HCT116 (cell line): ENCODE measurements at regions not wholly inside any gene's neighbourhood (a gene's known extent, or its start where the extent isn't known, plus 50 kb on each side); places are given as distances from the start of the nearest gene placed in this dataset.

Experiments
- ATAC-seq: fragments of 200-7000 bp; cut with Tn5 transposase; 2 replicates; pipeline ENCODE4 v1.9.1; 2020; ENCODE audit warnings: mild to moderate bottlenecking, moderate library complexity
- BruUV-seq: library from RNA; stranded (reverse); fragments of 400-500 nt; replicated peaks from 2 replicates; lab custom pipeline; 2021; lab: Mats Ljungman, UMichigan
- CTCF ChIA-PET: fragments of 300-600 bp; sonication (Branson Sonifier 250); formaldehyde crosslinking; loops from one replicate; lab custom pipeline; 2021; ENCODE audit warnings: antibody characterized with exemption; lab: Charles Lee
- POLR2A ChIA-PET: fragments of 300-600, 350-600 bp; sonication (Branson Sonifier 250); formaldehyde crosslinking; loops from one replicate; lab custom pipeline; 2021; ENCODE audit warnings: antibody characterized with exemption; lab: Charles Lee
- RAD21 ChIA-PET, 2 experiments: fragments of 300-600 bp; sonication (Branson Sonifier 250); formaldehyde crosslinking; loops; one replicate each; lab custom pipeline; 2023; ENCODE audit warnings: low total read pairs in 2 of 2; ENCODE audit not compliant: uncharacterized antibody in 2 of 2, unreplicated experiment in 2 of 2, low non-redundant PET in 1 of 2; lab: Charles Lee
- DNase-seq: peaks from one replicate; pipeline ENCODE4 v3.0.0-alpha.2; 2010; ENCODE audit warnings: low read depth, low spot score
- H2AFZ ChIP-seq: fragments of 200-600 bp; shearing (Covaris generic), sonication (generic); 2 replicates; pipeline ENCODE4 v1.6.1; 2017; ENCODE audit warnings: low read depth, mixed run types, mixed read lengths, antibody characterized with exemption, low read length; ENCODE audit not compliant: poor library complexity, severe bottlenecking
- H3K27ac ChIP-seq: 2 replicates; pipeline ENCODE4 v1.5.1; 2012; ENCODE audit warnings: low read depth, low read length
- H3K27me3 ChIP-seq: fragments of 200-600 bp; sonication (generic); 2 replicates; pipeline ENCODE4 v1.6.1; 2016; ENCODE audit warnings: mixed run types, low read length, mixed read lengths; ENCODE audit not compliant: insufficient read depth
- H3K36me3 ChIP-seq, 2 experiments: fragments of 200-500 bp in 1 of 2; fragments of 200-600 bp in 1 of 2; sonication (Bioruptor generic) in 1 of 2; sonication (generic) in 1 of 2; 2 replicates each; pipeline versions ENCODE4 v1.5.1 to v1.6.1; 2014 to 2016; ENCODE audit warnings: low read length in 2 of 2, inconsistent platforms in 1 of 2, mixed read lengths in 1 of 2, mixed run types in 1 of 2; ENCODE audit not compliant: insufficient read depth in 2 of 2, control insufficient read depth in 1 of 2
- H3K4me1 ChIP-seq, 2 experiments: fragments of 200-600 bp in 1 of 2; sonication (generic) in 1 of 2; 2 replicates each; pipeline versions ENCODE4 v1.5.1 to v1.6.1; 2012 to 2017; ENCODE audit warnings: low read length in 2 of 2, inconsistent platforms in 1 of 2, mild to moderate bottlenecking in 1 of 2, mixed read lengths in 1 of 2, mixed run types in 1 of 2, moderate library complexity in 1 of 2; ENCODE audit not compliant: insufficient read depth in 2 of 2, control insufficient read depth in 1 of 2
- H3K4me2 ChIP-seq: fragments of 200-600 bp; sonication (generic); 2 replicates; pipeline ENCODE4 v1.6.1; 2017; ENCODE audit warnings: mixed run types, low read length, mixed read lengths
- H3K4me3 ChIP-seq, 2 experiments: fragments of 200-600 bp in 1 of 2; sonication (generic) in 1 of 2; replicated peaks in 1 of 2; 2 replicates each; pipeline ENCODE4 v1.5.1; 2011 to 2016; ENCODE audit warnings: low read length in 2 of 2, control low read depth in 1 of 2, low read depth in 1 of 2, mild to moderate bottlenecking in 1 of 2, mixed read lengths in 1 of 2, mixed run types in 1 of 2
- H3K79me2 ChIP-seq: fragments of 200-600 bp; sonication (generic); 2 replicates; pipeline ENCODE4 v1.6.1; 2017; ENCODE audit warnings: mild to moderate bottlenecking, mixed run types, low read length, moderate library complexity, mixed read lengths; ENCODE audit not compliant: insufficient read depth
- H3K9ac ChIP-seq: fragments of 200-600 bp; sonication (generic); 2 replicates; pipeline ENCODE4 v1.6.1; 2016; ENCODE audit warnings: low read length, mixed read lengths
- H3K9me2 ChIP-seq: fragments of 200-600 bp; sonication (generic), shearing (Covaris generic); 2 replicates; pipeline ENCODE4 v1.6.1; 2017; ENCODE audit warnings: mixed run types, mild to moderate bottlenecking, moderate library complexity; ENCODE audit not compliant: insufficient read depth
- H3K9me3 ChIP-seq, 2 experiments: fragments of 200-500 bp in 1 of 2; fragments of 200-600 bp in 1 of 2; sonication (Bioruptor generic) in 1 of 2; sonication (generic) in 1 of 2; 2 replicates each; pipeline ENCODE4 v1.6.1; 2014 to 2017; ENCODE audit warnings: low read length in 2 of 2, mixed read lengths in 2 of 2, inconsistent platforms in 1 of 2, low read depth in 1 of 2, mild to moderate bottlenecking in 1 of 2, mixed run types in 1 of 2, moderate library complexity in 1 of 2; ENCODE audit not compliant: control insufficient read depth in 1 of 2, insufficient read depth in 1 of 2
- H4K20me1 ChIP-seq: fragments of 200-600 bp; sonication (generic), shearing (Covaris generic); 2 replicates; pipeline ENCODE4 v1.6.1; 2017; ENCODE audit warnings: mixed run types, mild to moderate bottlenecking, moderate library complexity; ENCODE audit not compliant: insufficient read depth
- CBX3 ChIP-seq: IDR thresholded peaks from 2 replicates; pipeline ENCODE4 v1.6.1; 2012; ENCODE audit warnings: low read depth
- CEBPB ChIP-seq: IDR thresholded peaks from 2 replicates; pipeline ENCODE4 v1.6.1; 2012; ENCODE audit warnings: low read depth
- CTCF ChIP-seq, 3 experiments: fragments of 200-600 bp in 1 of 3; sonication (generic) in 1 of 3; IDR thresholded peaks in 2 of 3; conservative IDR thresholded peaks in 1 of 3; 2 replicates each; pipeline ENCODE4 v1.5.1; 2012 to 2017; ENCODE audit warnings: low read depth in 2 of 3, low read length in 2 of 3, antibody characterized with exemption in 1 of 3, borderline replicate concordance in 1 of 3, control low read depth in 1 of 3, mild to moderate bottlenecking in 1 of 3, mixed read lengths in 1 of 3, mixed run types in 1 of 3, moderate library complexity in 1 of 3; ENCODE audit not compliant: insufficient read depth in 1 of 3
- EGR1 ChIP-seq: IDR thresholded peaks from 2 replicates; pipeline ENCODE4 v1.6.1; 2012; ENCODE audit warnings: low read depth
- EZH2 ChIP-seq: fragments of 200-600 bp; sonication (generic); IDR thresholded peaks from 2 replicates; pipeline ENCODE4 v1.6.1; 2017; ENCODE audit warnings: antibody characterized with exemption, mixed run types
- EZH2phosphoT487 ChIP-seq: fragments of 200-600 bp; IDR thresholded peaks from 2 replicates; pipeline ENCODE4 v1.6.1; 2018; ENCODE audit warnings: antibody characterized with exemption, borderline replicate concordance
- FOSL1 ChIP-seq: IDR thresholded peaks from 2 replicates; pipeline ENCODE4 v1.6.1; 2012; ENCODE audit warnings: low read depth
- MAX ChIP-seq: IDR thresholded peaks from 2 replicates; pipeline ENCODE4 v1.6.1; 2012
- POLR2AphosphoS5 ChIP-seq: IDR thresholded peaks from 2 replicates; pipeline ENCODE4 v1.6.1; 2011; ENCODE audit warnings: mild to moderate bottlenecking, low read depth, low read length, moderate library complexity
- RAD21 ChIP-seq: IDR thresholded peaks from 2 replicates; pipeline ENCODE4 v1.6.1; 2012; ENCODE audit warnings: low read depth, mild to moderate bottlenecking
- REST ChIP-seq: IDR thresholded peaks from 2 replicates; pipeline ENCODE4 v1.6.1; 2012; ENCODE audit warnings: low read depth
- SP1 ChIP-seq: IDR thresholded peaks from 2 replicates; pipeline ENCODE4 v1.6.1; 2012; ENCODE audit warnings: low read depth
- SRF ChIP-seq: IDR thresholded peaks from 2 replicates; pipeline ENCODE4 v1.6.1; 2012; ENCODE audit warnings: low read depth
- YY1 ChIP-seq: IDR thresholded peaks from 2 replicates; pipeline ENCODE4 v1.6.1; 2011; ENCODE audit warnings: low read length, low read depth, moderate library complexity, mild to moderate bottlenecking; ENCODE audit not compliant: insufficient replicate concordance; ENCODE audit errors: extremely low read depth
- ZBTB33 ChIP-seq: IDR thresholded peaks from 2 replicates; pipeline ENCODE4 v1.6.1; 2011; ENCODE audit warnings: mild to moderate bottlenecking, low read length, moderate library complexity; ENCODE audit not compliant: insufficient replicate concordance; ENCODE audit errors: extremely low read depth
- ZFX ChIP-seq: fragments of 450-650 bp; IDR thresholded peaks from 2 replicates; pipeline ENCODE4 v1.6.1; 2017
- intact Hi-C: fragments of 100-400 bp; cut with micrococcal nuclease; formaldehyde crosslinking; loops from 2 replicates; pipeline ENCODE4 v1.10.0; 2022

GRCh38 chr12:83468988-83469908 lies 782.5 kb downstream of the TMTC2 start:
- H2AFZ ChIP-seq: no peak overlapping the region
- no peaks in the 10 kb centered on the region for H3K9me2 ChIP-seq
- DNase-seq: no peak
- ChIA-PET RAD21 (no interaction called here), POLR2A (no interaction called here), CTCF (no interaction called here)
- H3K79me2 ChIP-seq: no peaks in the 10 kb centered on the region
- no peaks in the 10 kb centered on the region for H3K36me3 ChIP-seq
- no peaks in the 10 kb centered on the region for H3K4me1 ChIP-seq
- no peak overlapping the region for H3K4me2 ChIP-seq
- no peaks in the 10 kb centered on the region for H3K9me3 ChIP-seq
- no peak overlapping the region for H3K9ac ChIP-seq
- ATAC-seq: no peak
- no TSS peak for BruUV-seq
- no peak for TF ChIP-seq SRF
- TF ChIP-seq CTCF (IDR thresholded peaks at IDR 0.05 in 2 of 3, conservative IDR thresholded peaks at IDR 0.05 in 1 of 3; ENCODE audit: borderline replicate concordance in 1 of 3, insufficient read depth in 1 of 3, low read depth in 2 of 3, low read length in 2 of 3): no peak
- no peak for TF ChIP-seq ZBTB33
- TF ChIP-seq YY1: no peak
- no peak for TF ChIP-seq CEBPB
- no peak for TF ChIP-seq RAD21
- TF ChIP-seq FOSL1: no peak
- no peak for TF ChIP-seq EZH2phosphoT487
- TF ChIP-seq POLR2AphosphoS5: no peak
- TF ChIP-seq EGR1: no peak
- TF ChIP-seq MAX: no peak
- no peak for TF ChIP-seq ZFX
- TF ChIP-seq REST: no peak
- no peak for TF ChIP-seq SP1
- TF ChIP-seq EZH2: no peak
- no peak for TF ChIP-seq CBX3
- no peak overlapping the region for H3K4me3 ChIP-seq
- H3K27me3 ChIP-seq: no peaks in the 10 kb centered on the region
- intact Hi-C loops: no loop called here
- H3K27ac ChIP-seq: no peak overlapping the region
- no peaks in the 10 kb centered on the region for H4K20me1 ChIP-seq
